Mucosa of descending colon (tissue), 3 donors: ENCODE measurements at regions not wholly inside any gene's neighbourhood (a gene's known extent, or its start where the extent isn't known, plus 50 kb on each side); places are given as distances from the start of the nearest gene placed in this dataset.

ENCODE experiments used
- ATAC-seq: fragments of 200-7000 bp; cut with Tn5 transposase; one replicate; pipeline ENCODE4 v1.9.1; 2020; ENCODE audit warnings: mild to moderate bottlenecking, moderate library complexity
- DNase-seq, 3 donors: peaks; one replicate each; pipeline ENCODE4 v3.0.0-alpha.2; 2020
- H3K36me3 ChIP-seq: fragments of 200-600 bp; one replicate; pipeline ENCODE4 v1.8.0; 2021; ENCODE audit warnings: low read depth, mild to moderate bottlenecking
- H3K4me1 ChIP-seq: fragments of 200-600 bp; one replicate; pipeline ENCODE4 v1.8.0; 2021; ENCODE audit warnings: low read depth, mild to moderate bottlenecking
- H3K4me3 ChIP-seq: fragments of 200-600 bp; one replicate; pipeline ENCODE4 v1.8.0; 2021; ENCODE audit warnings: mild to moderate bottlenecking
- H3K9me3 ChIP-seq: fragments of 200-600 bp; one replicate; pipeline ENCODE4 v1.8.0; 2021; ENCODE audit warnings: mild to moderate bottlenecking
- intact Hi-C, 2 donors: fragments of 100-400 bp; cut with DNase I in 1 of 2; cut with micrococcal nuclease in 1 of 2; formaldehyde crosslinking; loops; one replicate each; pipeline versions ENCODE4 v1.11.0 to v1.11.1; 2022; cut with DNase I, micrococcal nuclease
- TF ChIP-seq, protein P1 (sequence below): fragments of 200-600 bp; IDR thresholded peaks from one replicate; pipeline ENCODE4 v1.8.0; 2022; ENCODE audit warnings: antibody characterized with exemption, mild to moderate bottlenecking
- donor health status: DM: no; HTN: no; CAD: no; lungs with moderate emphysema.
- donor health status: DM: no; HTN: no; CAD: no.
- donor health status: DM: no; HTN: yes; CAD: no.

DNA sequence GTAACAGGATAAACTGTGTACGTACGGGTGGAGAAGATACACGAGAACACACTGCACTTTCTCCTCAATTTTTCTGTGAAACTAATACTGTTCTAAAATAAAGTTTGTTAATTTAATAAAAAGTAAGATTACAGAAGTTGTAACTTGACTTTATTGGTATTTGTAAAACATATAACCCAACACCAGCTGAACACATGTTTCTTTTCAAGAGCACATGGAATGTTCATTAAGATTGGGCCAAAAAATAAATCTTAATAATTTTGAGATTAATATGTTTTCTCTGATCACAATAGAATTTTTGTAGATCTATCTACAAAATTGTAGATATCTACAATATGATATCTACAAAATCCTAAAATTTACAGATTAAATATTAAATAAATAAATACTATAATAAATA is 55.1 kb upstream of the ZNF599 start:
- ATAC-seq (no peak), DNase-seq (no peak)
- intact Hi-C loops: no loop called here
- Histone ChIP-seq H3K36me3 (no peaks in the 10 kb centered on the region), H3K9me3 (no peaks in the 10 kb centered on the region), H3K4me3 (no peak overlapping the region), H3K4me1 (no peaks in the 10 kb centered on the region)
- TF ChIP-seq, protein P1, sequence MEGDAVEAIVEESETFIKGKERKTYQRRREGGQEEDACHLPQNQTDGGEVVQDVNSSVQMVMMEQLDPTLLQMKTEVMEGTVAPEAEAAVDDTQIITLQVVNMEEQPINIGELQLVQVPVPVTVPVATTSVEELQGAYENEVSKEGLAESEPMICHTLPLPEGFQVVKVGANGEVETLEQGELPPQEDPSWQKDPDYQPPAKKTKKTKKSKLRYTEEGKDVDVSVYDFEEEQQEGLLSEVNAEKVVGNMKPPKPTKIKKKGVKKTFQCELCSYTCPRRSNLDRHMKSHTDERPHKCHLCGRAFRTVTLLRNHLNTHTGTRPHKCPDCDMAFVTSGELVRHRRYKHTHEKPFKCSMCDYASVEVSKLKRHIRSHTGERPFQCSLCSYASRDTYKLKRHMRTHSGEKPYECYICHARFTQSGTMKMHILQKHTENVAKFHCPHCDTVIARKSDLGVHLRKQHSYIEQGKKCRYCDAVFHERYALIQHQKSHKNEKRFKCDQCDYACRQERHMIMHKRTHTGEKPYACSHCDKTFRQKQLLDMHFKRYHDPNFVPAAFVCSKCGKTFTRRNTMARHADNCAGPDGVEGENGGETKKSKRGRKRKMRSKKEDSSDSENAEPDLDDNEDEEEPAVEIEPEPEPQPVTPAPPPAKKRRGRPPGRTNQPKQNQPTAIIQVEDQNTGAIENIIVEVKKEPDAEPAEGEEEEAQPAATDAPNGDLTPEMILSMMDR: no peak

DNA sequence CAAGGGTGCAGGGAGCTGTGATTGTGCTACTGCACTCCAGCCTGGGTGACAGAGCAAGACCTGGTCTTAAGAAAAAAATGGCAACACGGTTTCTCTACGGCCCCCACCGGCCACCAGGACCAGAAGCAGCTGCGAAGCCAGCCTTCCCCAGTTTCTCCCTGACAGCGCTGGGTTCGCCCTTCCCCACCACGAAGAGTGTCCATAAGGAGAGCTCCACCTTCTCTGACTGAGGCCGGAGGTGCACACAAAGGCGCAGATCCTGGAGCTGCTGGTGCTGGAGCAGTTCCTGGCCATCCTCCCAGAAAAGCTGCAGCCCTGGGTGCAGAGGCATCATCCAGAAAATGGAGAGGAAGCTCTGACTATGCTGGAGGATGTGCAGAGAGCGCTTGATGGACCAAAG is 52.2 kb upstream of the ZNF599 start:
- Histone ChIP-seq H3K4me1 (no peaks in the 10 kb centered on the region), H3K4me3 (no peak overlapping the region), H3K9me3 (no peaks in the 10 kb centered on the region), H3K36me3 (no peaks in the 10 kb centered on the region)
- DNase-seq: no peak
- TF ChIP-seq, protein P1: no peak
- ATAC-seq: no peak
- intact Hi-C loops: no loop called here

DNA sequence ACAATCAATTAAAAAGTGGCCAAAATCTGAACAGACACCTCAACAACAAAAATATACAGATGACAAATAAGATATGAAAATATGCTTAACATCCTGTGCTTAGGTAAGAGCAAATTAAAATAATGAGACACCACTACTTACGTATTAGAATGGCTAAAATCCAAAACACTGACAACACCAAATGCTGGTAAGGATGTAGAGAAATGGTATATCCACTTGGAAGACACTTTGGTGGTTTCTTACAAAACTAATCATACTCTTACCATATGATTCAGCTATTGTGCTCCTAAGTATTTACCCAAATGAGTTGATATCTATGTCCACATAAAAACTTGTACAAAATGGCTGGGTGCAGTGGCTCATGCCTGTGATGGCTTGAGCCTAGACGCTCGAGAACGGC is 51.7 kb upstream of the ZNF599 start:
- intact Hi-C loops: no loop called here
- TF ChIP-seq, protein P1: no peak
- ATAC-seq (no peak), DNase-seq (no peak)
- Histone ChIP-seq H3K4me3 (no peak overlapping the region), H3K36me3 (no peaks in the 10 kb centered on the region), H3K4me1 (no peaks in the 10 kb centered on the region), H3K9me3 (no peaks in the 10 kb centered on the region)
